GM12878 (cell line): ENCODE measurements at regions not wholly inside any gene's neighbourhood (a gene's known extent, or its start where the extent isn't known, plus 50 kb on each side); places are given as distances from the start of the nearest gene placed in this dataset.

Experiments used
- ATAC-seq: fragments of 200-7000 bp; cut with Tn5 transposase; 3 replicates; pipeline ENCODE4 v1.9.1; 2020; ENCODE audit warnings: mild to moderate bottlenecking, moderate library complexity
- BruUV-seq: library from RNA; stranded (reverse); fragments of 400-500 nt; replicated peaks from 2 replicates; lab custom pipeline; 2021; lab: Mats Ljungman, UMichigan
- CTCF ChIA-PET: fragments of 300-600 bp; sonication (Branson Sonifier 250); formaldehyde crosslinking; extraction: SDS; loops from one replicate; lab custom pipeline; 2021; ENCODE audit warnings: inconsistent platforms; lab: Yijun Ruan, JAX
- POLR2A ChIA-PET: fragments of 350-600 bp; formaldehyde crosslinking; extraction: SDS; loops from one replicate; lab custom pipeline; 2021; ENCODE audit warnings: inconsistent platforms; lab: Charles Lee
- RAD21 ChIA-PET: fragments of 300-600 bp; sonication (Branson Sonifier 250); formaldehyde crosslinking; loops from one replicate; lab custom pipeline; 2023; ENCODE audit warnings: antibody characterized with exemption; ENCODE audit not compliant: unreplicated experiment; lab: Charles Lee
- SMC1A ChIA-PET: fragments of 300-600 bp; sonication (Branson Sonifier 250); formaldehyde crosslinking; loops from one replicate; lab custom pipeline; 2023; ENCODE audit not compliant: unreplicated experiment, uncharacterized antibody; lab: Charles Lee
- DNase-seq: peaks from one replicate; pipeline ENCODE4 v3.0.0-alpha.2; 2011; ENCODE audit warnings: low read depth, low spot score
- FAIRE-seq: peaks from 3 replicates; lab custom pipeline; 2011; peaks lifted over from hg19 to GRCh38; lab: Jason Lieb, UNC
- H2AFZ ChIP-seq: 2 replicates; pipeline ENCODE4 v1.6.0; 2011; ENCODE audit warnings: low read depth, low read length, control low read depth; ENCODE audit not compliant: control insufficient read depth
- H3K27ac ChIP-seq: 2 replicates; pipeline ENCODE4 v1.5.1; 2011; ENCODE audit warnings: control low read depth; ENCODE audit not compliant: control insufficient read depth, insufficient read depth
- H3K27me3 ChIP-seq, 2 experiments: replicated peaks in 1 of 2; 2 replicates each; pipeline versions ENCODE4 v1.6.0 to v1.6.1; 2011; ENCODE audit warnings: low read length in 1 of 2; ENCODE audit not compliant: control insufficient read depth in 2 of 2, insufficient read depth in 2 of 2
- H3K36me3 ChIP-seq, 2 experiments: 2 replicates each; pipeline ENCODE4 v1.5.1; 2011; ENCODE audit warnings: low read length in 1 of 2; ENCODE audit not compliant: control insufficient read depth in 2 of 2, insufficient read depth in 2 of 2
- H3K4me1 ChIP-seq: 2 replicates; pipeline ENCODE4 v1.6.1; 2011; ENCODE audit warnings: mild to moderate bottlenecking, low read length, moderate library complexity, mixed read lengths; ENCODE audit not compliant: control insufficient read depth, insufficient read depth
- H3K4me2 ChIP-seq: 2 replicates; pipeline ENCODE4 v1.6.0; 2011; ENCODE audit warnings: control low read depth; ENCODE audit not compliant: control insufficient read depth, insufficient read depth
- H3K4me3 ChIP-seq: fragments of 200-600 bp; sonication (generic); 2 replicates; pipeline ENCODE4 v1.5.1; 2016
- H3K79me2 ChIP-seq: 2 replicates; pipeline ENCODE4 v1.6.0; 2011; ENCODE audit warnings: low read length; ENCODE audit not compliant: control insufficient read depth, insufficient read depth
- H3K9ac ChIP-seq: 2 replicates; pipeline ENCODE4 v1.8.0; 2011; ENCODE audit warnings: low read length, control low read depth, mixed read lengths; ENCODE audit not compliant: control insufficient read depth, insufficient read depth
- H3K9me3 ChIP-seq: replicated peaks from 3 replicates; pipeline ENCODE4 v1.5.1; 2011; ENCODE audit warnings: mild to moderate bottlenecking, low read length; ENCODE audit not compliant: control insufficient read depth, insufficient read depth
- H4K20me1 ChIP-seq: 2 replicates; pipeline ENCODE4 v1.6.0; 2011; ENCODE audit not compliant: control insufficient read depth, insufficient read depth
- ASH2L ChIP-seq: fragments of 300-600, 200-600 bp; sonication (generic); IDR thresholded peaks from 2 replicates; pipeline ENCODE4 v1.6.1; 2017; ENCODE audit warnings: low read depth, mild to moderate bottlenecking, borderline replicate concordance
- CREM ChIP-seq: IDR thresholded peaks from 2 replicates; pipeline ENCODE4 v1.6.1; 2014; ENCODE audit warnings: antibody characterized with exemption, low read depth
- CUX1 ChIP-seq: IDR thresholded peaks from 2 replicates; pipeline ENCODE4 v1.6.1; 2012; ENCODE audit warnings: improper control_type of control experiment, low read depth, low read length; ENCODE audit not compliant: insufficient replicate concordance
- DPF2 ChIP-seq: fragments of 450-650 bp; IDR thresholded peaks from 2 replicates; pipeline ENCODE4 v1.6.1; 2017; ENCODE audit warnings: mild to moderate bottlenecking
- EP300 ChIP-seq, 2 experiments: fragments of 150-350 bp in 1 of 2; IDR thresholded peaks; 2 replicates each; pipeline ENCODE4 v1.6.1; 2011 to 2012; ENCODE audit warnings: low read depth in 2 of 2, low read length in 2 of 2, borderline replicate concordance in 1 of 2, improper control_type of control experiment in 1 of 2, inconsistent platforms in 1 of 2; ENCODE audit not compliant: control insufficient read depth in 1 of 2
- FOXK2 ChIP-seq: fragments of 450-650 bp; IDR thresholded peaks from 2 replicates; pipeline ENCODE4 v1.6.1; 2017; ENCODE audit warnings: mild to moderate bottlenecking, moderate library complexity
- FOXM1 ChIP-seq: IDR thresholded peaks from 2 replicates; pipeline ENCODE4 v1.6.1; 2012; ENCODE audit warnings: low read depth, mild to moderate bottlenecking, inconsistent platforms, low read length, moderate library complexity
- HDAC2 ChIP-seq: fragments of 200-600 bp; sonication (generic); IDR thresholded peaks from 2 replicates; pipeline ENCODE4 v1.6.1; 2017
- MTA3 ChIP-seq: IDR thresholded peaks from 2 replicates; pipeline ENCODE4 v1.6.1; 2012; ENCODE audit warnings: low read length, inconsistent platforms, borderline replicate concordance
- MYB ChIP-seq: fragments of 150-350 bp; IDR thresholded peaks from 2 replicates; pipeline ENCODE4 v1.6.1; 2014; ENCODE audit warnings: mild to moderate bottlenecking, low read depth, low read length, borderline replicate concordance
- NR2F1 ChIP-seq: fragments of 450-650 bp; conservative IDR thresholded peaks from 2 replicates; pipeline ENCODE4 v1.6.1; 2017; ENCODE audit warnings: mild to moderate bottlenecking
- PKNOX1 ChIP-seq: fragments of 450-650 bp; IDR thresholded peaks from 2 replicates; pipeline ENCODE4 v1.6.1; 2016; ENCODE audit warnings: mild to moderate bottlenecking
- PML ChIP-seq: IDR thresholded peaks from 2 replicates; pipeline ENCODE4 v1.6.1; 2012; ENCODE audit warnings: low read length, inconsistent platforms
- POLR2AphosphoS2 ChIP-seq: IDR thresholded peaks from 2 replicates; pipeline ENCODE4 v1.6.1; 2011; ENCODE audit warnings: low read depth, mild to moderate bottlenecking, low read length, improper control_type of control experiment, moderate library complexity
- SMAD5 ChIP-seq: IDR thresholded peaks from 2 replicates; pipeline ENCODE4 v1.6.1; 2016; ENCODE audit warnings: antibody characterized with exemption, low read depth
- SUPT20H ChIP-seq: IDR thresholded peaks from 2 replicates; pipeline ENCODE4 v1.6.1; 2011; ENCODE audit warnings: low read depth, mild to moderate bottlenecking, low read length, moderate library complexity, borderline replicate concordance; ENCODE audit not compliant: control insufficient read depth
- SUZ12 ChIP-seq: fragments of 200-600 bp; sonication (generic); IDR thresholded peaks from one replicate; pipeline ENCODE4 v1.6.1; 2018; ENCODE audit warnings: antibody characterized with exemption, mild to moderate bottlenecking; ENCODE audit not compliant: unreplicated experiment
- ZBTB11 ChIP-seq: fragments of 450-650 bp; formaldehyde crosslinking; IDR thresholded peaks from 2 replicates; pipeline ENCODE4 v1.5.0; 2022; ENCODE audit warnings: mild to moderate bottlenecking, missing genetic modification characterization
- WGBS: methylation state at CpG from one replicate; pipeline ENCODE4 v1.1.6; 2016; ENCODE audit warnings: low lambda C conversion rate; ENCODE audit not compliant: insufficient replicate concordance, insufficient coverage; ENCODE audit errors: missing lambda C conversion rate; 5-methylcytosine and 5-hydroxymethylcytosine counted together
- in situ Hi-C: fragments of 300-500 bp; cut with MboI; formaldehyde crosslinking; loops from 9 replicates; pipeline ENCODE4 v1.14.3; 2018; ENCODE audit warnings: mixed read lengths
- intact Hi-C: fragments of 100-400 bp; cut with micrococcal nuclease; formaldehyde crosslinking; loops from one replicate; pipeline ENCODE4 v1.14.2; 2022; ENCODE audit not compliant: unreplicated experiment

GRCh38 chr4:31678356-31678755 is 958.2 kb downstream of the PCDH7 start:
- Histone ChIP-seq H4K20me1 (no peaks in the 10 kb centered on the region), H3K9ac (no peak overlapping the region), H3K4me3 (no peak overlapping the region), H3K4me1 (no peaks in the 10 kb centered on the region), H3K4me2 (no peak overlapping the region), H3K9me3 (no peaks in the 10 kb centered on the region), H3K27ac (no peak overlapping the region), H3K79me2 (no peaks in the 10 kb centered on the region), H2AFZ (no peak overlapping the region), H3K36me3 (no peaks in the 10 kb centered on the region), H3K27me3 (no peaks in the 10 kb centered on the region)
- in situ Hi-C loops, result no loop called here
- RAD21 ChIA-PET, result no interaction called here
- WGBS, result 0% methylated on average over 1 of the region's 1 CpG
- no peak for TF ChIP-seq PKNOX1
- no peak for TF ChIP-seq POLR2AphosphoS2
- TF ChIP-seq FOXM1, result no peak
- TF ChIP-seq PML, result no peak
- no peak for TF ChIP-seq NR2F1
- TF ChIP-seq EP300 (IDR thresholded peaks at IDR 0.05; ENCODE audit: borderline replicate concordance in 1 of 2, control insufficient read depth in 1 of 2, low read depth in 2 of 2, low read length in 2 of 2), result no peak
- no peak for TF ChIP-seq FOXK2
- TF ChIP-seq MTA3, result no peak
- TF ChIP-seq SUPT20H, result no peak
- TF ChIP-seq CUX1, result no peak
- no peak for TF ChIP-seq SMAD5
- no peak for TF ChIP-seq ASH2L
- no peak for TF ChIP-seq DPF2
- TF ChIP-seq MYB, result no peak
- no peak for TF ChIP-seq CREM
- TF ChIP-seq HDAC2, result no peak
- no peak for TF ChIP-seq SUZ12
- TF ChIP-seq ZBTB11 (CRISPR knock-in tag), result no peak
- CTCF ChIA-PET, result no interaction called here
- no peak for FAIRE-seq
- BruUV-seq, result no TSS peak
- SMC1A ChIA-PET, result no interaction called here
- ATAC-seq, result no peak
- no peak for DNase-seq
- POLR2A ChIA-PET, result no interaction called here
- intact Hi-C loops, result no loop called here
